NCI-H2196 (cell line): ENCODE measurements at regions not wholly inside any gene's neighbourhood (a gene's known extent, or its start where the extent isn't known, plus 50 kb on each side); places are given as distances from the start of the nearest gene placed in this dataset.
"Not testable (repeated sequence)": the region's sequence is repeated elsewhere in the genome, so short reads cannot be mapped to it uniquely, and the experiment has no call there.

Experiments used
- DNase-seq: peaks from one replicate; lab custom pipeline; 2025; ENCODE audit not compliant: unreplicated experiment; lab: John Stamatoyannopoulos, UW

- DNase-seq, result no peak
Measured at GRCh38 chr12:23141335-23141734, 516.4 kb downstream of the ETNK1 start.

- not testable (repeated sequence) for DNase-seq
Measured at GRCh38 chr12:23146070-23146469, 521.1 kb downstream of the ETNK1 start.

DNA sequence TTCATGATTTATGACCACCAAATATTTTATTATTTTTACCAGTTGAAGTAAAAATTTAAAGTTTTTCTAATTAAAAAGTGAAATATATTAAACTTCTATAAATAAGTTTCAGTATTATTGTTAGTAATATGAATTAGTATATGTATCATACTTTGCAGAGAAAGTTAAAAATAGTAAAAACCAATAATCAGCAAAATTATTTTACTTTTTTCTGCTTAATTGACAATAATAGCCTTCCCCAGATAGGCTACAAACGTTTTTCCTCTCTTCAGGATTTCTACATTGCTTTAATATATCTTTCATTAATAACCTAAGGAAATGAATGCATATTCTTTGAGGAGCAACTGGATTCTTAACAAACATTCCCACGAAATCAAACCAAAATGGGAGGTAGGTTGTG is 543.5 kb downstream of the ETNK1 start:
- DNase-seq, result no peak

GRCh38 chr12:23169012-23169695 is 544.2 kb downstream of the ETNK1 start:
- DNase-seq, result no peak

GRCh38 chr12:23169696-23170013 is 544.7 kb downstream of the ETNK1 start:
- no peak for DNase-seq

DNA sequence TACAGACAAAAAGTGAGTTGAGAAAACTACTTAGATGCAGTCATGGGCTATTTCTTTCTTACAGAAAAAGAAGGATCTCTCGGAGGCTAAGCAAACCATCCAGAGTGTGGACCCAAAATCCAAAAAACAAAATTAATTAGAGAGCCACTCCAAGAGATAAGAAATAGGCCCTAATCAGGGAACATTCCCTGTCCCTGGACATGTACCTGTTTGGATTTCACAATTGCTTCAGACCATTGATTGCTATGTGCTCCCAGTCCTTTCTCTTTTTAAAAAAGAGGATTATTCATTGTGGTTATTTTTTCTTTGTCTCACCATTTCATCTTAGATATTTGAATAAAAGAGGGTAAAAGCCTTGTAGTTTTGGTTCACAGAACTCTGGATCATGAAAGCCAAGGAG is 549.9 kb downstream of the ETNK1 start:
- no peak for DNase-seq

DNA sequence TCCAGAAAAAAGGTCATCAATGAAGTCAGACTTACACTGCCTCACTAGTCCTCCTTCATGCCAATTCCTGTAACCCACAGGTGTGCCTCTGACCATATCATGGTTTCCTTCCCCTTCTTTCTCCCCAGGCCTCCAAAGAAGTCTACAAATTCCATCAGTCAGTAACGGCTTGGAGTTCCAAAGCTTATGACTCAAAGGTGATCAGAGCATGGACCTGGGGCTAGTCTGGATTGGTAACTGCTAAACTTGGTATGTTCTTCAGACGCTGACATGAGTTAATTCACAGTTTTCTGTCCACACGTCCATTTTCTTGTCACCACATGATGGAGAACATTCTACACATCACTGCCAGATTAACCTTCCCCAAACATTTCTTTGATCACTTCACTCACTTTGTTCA is 560.4 kb downstream of the ETNK1 start:
- DNase-seq, result no peak

- no peak for DNase-seq
Measured at GRCh38 chr12:23186950-23187349, 562.0 kb downstream of the ETNK1 start.

- DNase-seq, result no peak
Measured at GRCh38 chr12:23193552-23193951, 568.6 kb downstream of the ETNK1 start.

GRCh38 chr12:23197266-23197665 is 572.3 kb downstream of the ETNK1 start:
- no peak for DNase-seq

- no peak for DNase-seq
Measured at GRCh38 chr12:23202728-23203127, 577.8 kb downstream of the ETNK1 start.

DNA sequence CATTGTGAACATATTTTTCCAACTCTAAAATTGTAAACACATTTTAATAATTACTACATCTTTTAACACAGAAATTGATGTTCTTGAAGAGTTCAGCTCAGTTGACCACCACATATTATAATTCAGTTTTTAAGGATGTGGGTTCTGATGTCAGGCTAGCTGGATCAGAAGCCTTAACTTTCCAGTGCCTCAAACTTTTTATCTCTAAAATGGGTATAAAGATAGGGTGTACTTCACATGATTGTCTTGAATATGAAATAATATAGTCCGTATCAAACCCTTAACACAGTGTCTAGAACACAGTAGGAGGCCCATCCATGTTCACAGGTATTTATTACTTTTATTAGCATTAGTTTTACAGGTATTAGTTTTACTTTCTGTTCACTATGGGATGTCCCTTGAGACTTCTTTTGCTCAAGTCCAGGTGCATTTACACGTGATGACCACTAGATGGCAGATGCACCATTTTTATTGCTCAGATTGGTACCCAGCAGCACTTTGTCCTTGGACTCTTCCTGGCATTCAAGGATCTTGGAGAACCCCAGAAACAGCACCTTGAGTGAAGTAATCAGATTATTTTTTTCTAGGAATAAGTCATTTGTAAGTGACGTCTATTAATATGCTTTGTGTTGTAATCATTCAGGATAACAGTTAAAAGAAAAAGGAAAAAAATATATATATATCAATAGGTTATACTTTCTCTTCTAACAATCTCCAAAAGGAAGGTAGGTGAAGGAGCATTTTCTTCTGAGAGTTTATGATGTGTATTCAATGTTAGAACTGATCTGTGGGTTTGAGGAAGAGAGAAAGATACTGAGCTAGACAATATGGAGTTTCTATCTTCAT is 580.2 kb downstream of the ETNK1 start:
- peak; percentile 83 for DNase-seq

DNA sequence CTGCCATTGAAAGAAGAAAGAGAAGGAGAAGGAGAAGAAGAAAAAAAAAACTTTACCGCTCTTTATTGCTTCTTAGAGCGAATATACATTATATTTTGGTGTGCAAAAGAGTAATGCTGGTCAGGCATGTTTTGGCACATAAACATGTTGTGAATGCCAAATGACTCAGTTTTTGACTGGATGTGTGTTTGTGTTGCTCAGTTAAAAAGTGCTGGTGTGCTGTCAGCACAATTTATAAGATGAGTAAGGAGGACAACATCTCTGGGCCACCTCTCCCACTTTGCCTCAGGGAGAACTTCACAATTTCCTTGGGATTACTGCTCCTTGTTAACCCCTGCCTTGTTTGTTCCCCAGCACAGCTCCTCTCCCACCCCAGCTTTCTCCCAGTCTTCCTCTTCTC is 584.8 kb downstream of the ETNK1 start:
- DNase-seq, result no peak

GRCh38 chr12:23210573-23210972 is 585.6 kb downstream of the ETNK1 start:
- no peak for DNase-seq

DNA sequence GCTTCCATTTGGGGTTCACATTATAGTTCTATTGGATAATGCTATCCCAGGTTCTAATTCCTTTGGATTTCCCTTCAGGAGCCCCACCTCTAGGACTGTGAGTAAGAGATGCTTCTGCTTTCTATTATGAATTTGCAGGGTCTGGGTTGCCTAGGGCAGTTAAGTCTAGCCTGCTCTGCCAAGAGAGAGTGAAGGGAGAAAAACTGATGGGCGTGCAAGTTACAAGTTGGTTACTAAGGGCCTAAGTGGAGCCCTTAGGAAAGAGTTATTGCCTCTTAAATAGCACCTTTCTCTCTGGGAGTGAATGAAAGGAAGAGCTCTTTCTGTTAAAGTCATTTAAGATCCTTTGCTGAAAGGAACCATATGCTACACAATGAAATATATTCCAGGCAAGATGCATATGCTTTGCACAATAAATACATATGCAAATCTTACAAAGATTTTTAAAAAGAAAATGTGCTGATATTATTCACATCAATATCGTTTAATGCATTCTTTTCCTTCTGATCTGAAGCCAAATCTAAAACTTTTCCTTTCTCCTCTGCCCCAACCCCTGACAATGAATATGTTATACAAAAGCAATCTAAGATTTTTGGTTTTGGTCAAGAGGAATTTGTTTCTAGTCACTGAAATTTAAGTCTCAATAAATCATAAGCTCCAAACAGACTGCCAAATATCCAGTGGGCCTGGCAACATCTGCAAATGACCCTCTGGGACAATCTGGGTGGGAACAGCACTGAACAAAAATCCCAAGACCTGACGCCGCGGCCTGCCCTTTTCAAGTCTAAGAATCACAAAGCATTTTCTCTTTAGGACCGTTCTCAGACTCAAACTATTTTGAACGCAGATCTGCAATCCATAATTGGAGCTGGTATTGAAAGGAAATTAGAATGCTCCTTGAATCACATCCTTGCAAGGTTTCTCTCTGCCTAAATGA is 586.7 kb downstream of the ETNK1 start:
- DNase-seq, result no peak

DNA sequence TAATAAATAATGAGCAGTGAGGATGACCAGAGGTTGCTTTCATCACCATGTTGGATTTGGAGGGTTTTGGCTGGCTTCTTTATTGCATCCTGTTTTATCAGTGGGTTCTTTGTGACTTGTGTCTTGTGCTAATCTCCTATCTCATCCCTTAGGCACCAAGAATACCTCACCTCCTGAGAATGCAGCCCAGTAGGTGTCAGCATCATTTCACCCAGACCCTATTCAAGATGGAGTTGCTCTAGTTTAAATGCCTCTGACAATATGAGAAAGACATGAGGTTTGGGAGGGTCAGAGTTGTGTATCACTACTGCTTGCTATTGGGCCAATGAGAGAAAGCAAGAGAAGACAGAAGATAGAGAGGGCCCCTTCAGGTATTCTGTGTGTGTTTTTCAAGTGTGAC is 592.2 kb downstream of the ETNK1 start:
- no peak for DNase-seq

- DNase-seq, result no peak
Measured at GRCh38 chr12:23217667-23218066, 592.7 kb downstream of the ETNK1 start.

GRCh38 chr12:23221066-23221465 is 596.1 kb downstream of the ETNK1 start:
- peak; percentile 25 for DNase-seq

GRCh38 chr12:23221926-23222325 is 597.0 kb downstream of the ETNK1 start:
- DNase-seq, result no peak

- no peak for DNase-seq
Measured at GRCh38 chr12:23222801-23223200, 597.8 kb downstream of the ETNK1 start.

- no peak for DNase-seq
Measured at GRCh38 chr12:23228101-23228500, 603.1 kb downstream of the ETNK1 start.

DNA sequence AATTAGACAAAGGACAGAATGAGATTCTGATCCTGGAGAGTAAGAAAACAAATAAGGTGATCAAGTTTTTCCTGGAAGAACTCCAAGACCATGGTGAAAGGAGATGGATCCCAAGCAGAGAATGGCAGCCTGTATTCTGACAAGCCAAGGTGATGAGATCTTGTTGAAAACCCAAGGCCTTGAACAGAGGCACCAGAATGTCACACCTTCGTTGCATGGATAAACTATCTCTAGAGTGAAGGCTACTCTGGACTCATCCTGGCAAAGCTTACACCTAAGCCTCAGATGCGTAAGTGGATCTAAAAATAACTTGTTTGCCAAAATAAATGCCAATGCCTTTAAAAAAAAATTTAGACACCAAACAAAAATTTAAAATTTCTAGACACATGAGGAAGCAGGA is 605.9 kb downstream of the ETNK1 start:
- peak; percentile 27 for DNase-seq
